ENCODE measurements at regions not wholly inside any gene's neighbourhood (a gene's known extent, or its start where the extent isn't known, plus 50 kb on each side); places are given as distances from the start of the nearest gene placed in this dataset.

- no peak for TF ChIP-seq CTCF (IDR thresholded peaks at IDR 0.05)
- no peak for TF ChIP-seq POLR2A (IDR thresholded peaks at IDR 0.05)
These were observed 466.7 kb downstream of the TSHZ3 start for GRCh38 chr19:30882411-30883005.

Measured in body of pancreas (tissue), 4 donors.